Neural crest cell (in vitro differentiated cells): ENCODE measurements at regions not wholly inside any gene's neighbourhood (a gene's known extent, or its start where the extent isn't known, plus 50 kb on each side); places are given as distances from the start of the nearest gene placed in this dataset.
"Not testable (repeated sequence)": the region's sequence is repeated elsewhere in the genome, so short reads cannot be mapped to it uniquely, and the experiment has no call there.

Source experiments
- DNase-seq: peaks from one replicate; pipeline ENCODE4 v3.0.0; 2021; ENCODE audit warnings: low read depth, mixed read lengths, low spot score
- H3K27ac Mint-ChIP-seq: one replicate; pipeline ENCODE4 v1.8.0; 2021; ENCODE audit warnings: mild to moderate bottlenecking, mixed read lengths; ENCODE audit not compliant: unreplicated experiment
- H3K27me3 Mint-ChIP-seq: 2 replicates; pipeline ENCODE4 v1.8.0; 2021; ENCODE audit warnings: low read depth, mild to moderate bottlenecking, mixed read lengths
- H3K36me3 Mint-ChIP-seq: 2 replicates; pipeline ENCODE4 v1.8.0; 2021; ENCODE audit warnings: low read depth, mild to moderate bottlenecking, mixed read lengths
- H3K4me1 Mint-ChIP-seq: 2 replicates; pipeline ENCODE4 v1.8.0; 2021; ENCODE audit warnings: mixed read lengths
- H3K4me3 Mint-ChIP-seq: one replicate; pipeline ENCODE4 v1.8.0; 2021; ENCODE audit warnings: mild to moderate bottlenecking, mixed read lengths
- H3K9me3 Mint-ChIP-seq: 2 replicates; pipeline ENCODE4 v1.8.0; 2021; ENCODE audit warnings: mixed read lengths
- TF ChIP-seq, protein P1 (sequence below): fragments of 200-600 bp; sonication (generic); conservative IDR thresholded peaks from 2 replicates; pipeline ENCODE4 v1.5.0; 2021; ENCODE audit warnings: antibody characterized with exemption, mild to moderate bottlenecking

DNA sequence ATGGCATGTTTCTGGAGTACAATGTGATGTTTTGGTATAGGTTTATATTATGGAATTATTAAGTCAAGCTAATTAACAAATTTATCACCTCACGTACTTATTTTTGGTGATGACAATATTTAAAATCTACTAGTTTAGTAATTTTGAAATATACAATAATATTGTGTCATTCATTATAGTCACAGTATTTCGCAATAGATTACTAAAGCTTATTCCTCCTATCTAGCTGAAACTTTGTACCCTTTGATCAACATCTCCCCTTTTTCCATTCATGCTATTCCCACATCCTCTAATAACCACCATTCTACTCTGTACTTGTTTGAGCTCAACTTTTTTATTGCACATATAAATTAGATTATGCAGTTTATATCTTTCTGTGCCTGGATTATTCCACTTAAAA lies 164.8 kb upstream of the SPANXN4 start:
- Mint-ChIP-seq H3K4me3 (no peak overlapping the region), H3K27me3 (no peaks in the 10 kb centered on the region), H3K9me3 (peaks cover 12% of the 10 kb centered on the region), H3K36me3 (no peaks in the 10 kb centered on the region), H3K27ac (no peak overlapping the region), H3K4me1 (no peaks in the 10 kb centered on the region)
- TF ChIP-seq, protein P1, sequence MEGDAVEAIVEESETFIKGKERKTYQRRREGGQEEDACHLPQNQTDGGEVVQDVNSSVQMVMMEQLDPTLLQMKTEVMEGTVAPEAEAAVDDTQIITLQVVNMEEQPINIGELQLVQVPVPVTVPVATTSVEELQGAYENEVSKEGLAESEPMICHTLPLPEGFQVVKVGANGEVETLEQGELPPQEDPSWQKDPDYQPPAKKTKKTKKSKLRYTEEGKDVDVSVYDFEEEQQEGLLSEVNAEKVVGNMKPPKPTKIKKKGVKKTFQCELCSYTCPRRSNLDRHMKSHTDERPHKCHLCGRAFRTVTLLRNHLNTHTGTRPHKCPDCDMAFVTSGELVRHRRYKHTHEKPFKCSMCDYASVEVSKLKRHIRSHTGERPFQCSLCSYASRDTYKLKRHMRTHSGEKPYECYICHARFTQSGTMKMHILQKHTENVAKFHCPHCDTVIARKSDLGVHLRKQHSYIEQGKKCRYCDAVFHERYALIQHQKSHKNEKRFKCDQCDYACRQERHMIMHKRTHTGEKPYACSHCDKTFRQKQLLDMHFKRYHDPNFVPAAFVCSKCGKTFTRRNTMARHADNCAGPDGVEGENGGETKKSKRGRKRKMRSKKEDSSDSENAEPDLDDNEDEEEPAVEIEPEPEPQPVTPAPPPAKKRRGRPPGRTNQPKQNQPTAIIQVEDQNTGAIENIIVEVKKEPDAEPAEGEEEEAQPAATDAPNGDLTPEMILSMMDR, result no peak
- no peak for DNase-seq

DNA sequence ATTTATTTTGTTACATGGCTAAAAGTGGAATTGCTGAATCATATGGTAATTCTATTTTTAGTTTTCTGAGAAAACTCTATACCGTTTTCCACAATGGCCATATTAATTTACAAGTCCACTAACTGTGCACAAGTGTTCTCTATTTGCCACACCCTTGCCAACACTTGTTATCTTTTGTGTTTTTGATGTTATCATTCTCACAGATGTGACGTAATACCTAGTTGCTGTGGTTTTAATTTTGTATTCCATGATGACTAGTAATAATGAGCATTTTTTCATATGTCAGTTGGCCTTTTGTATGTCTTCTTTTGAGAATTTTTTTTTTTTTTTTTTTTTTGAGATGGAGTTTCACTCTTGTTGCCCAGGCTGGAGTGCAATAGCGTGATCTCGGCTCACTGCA lies 164.2 kb upstream of the SPANXN4 start:
- Mint-ChIP-seq H3K27me3 (no peaks in the 10 kb centered on the region), H3K9me3 (peaks cover 10% of the 10 kb centered on the region), H3K4me1 (no peaks in the 10 kb centered on the region), H3K4me3 (no peak overlapping the region), H3K27ac (no peak overlapping the region), H3K36me3 (no peaks in the 10 kb centered on the region)
- TF ChIP-seq, protein P1, result no peak
- no peak for DNase-seq

DNA sequence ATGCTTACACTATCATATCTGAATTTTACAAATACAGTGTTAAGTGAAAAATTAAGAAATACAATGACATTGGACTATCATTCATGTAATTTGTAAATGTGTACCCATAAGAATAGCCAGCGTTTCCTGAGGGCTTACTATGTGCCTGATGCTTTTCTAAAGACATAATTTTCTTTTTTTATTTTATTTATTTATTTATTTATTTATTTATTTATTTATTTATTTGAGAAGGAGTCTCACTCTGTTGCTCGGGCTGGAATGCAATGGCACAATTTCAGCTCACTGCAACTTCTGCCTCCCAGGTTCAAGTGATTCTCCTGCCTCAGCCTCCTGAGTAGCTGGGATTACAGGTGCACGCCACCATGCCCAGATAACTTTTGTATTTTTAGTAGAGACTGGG lies 159.5 kb upstream of the SPANXN4 start:
- H3K9me3 Mint-ChIP-seq, result peaks cover 15% of the 10 kb centered on the region
- not testable (repeated sequence) for H3K4me1 Mint-ChIP-seq, H3K27me3 Mint-ChIP-seq, DNase-seq, H3K4me3 Mint-ChIP-seq, H3K36me3 Mint-ChIP-seq, H3K27ac Mint-ChIP-seq

DNA sequence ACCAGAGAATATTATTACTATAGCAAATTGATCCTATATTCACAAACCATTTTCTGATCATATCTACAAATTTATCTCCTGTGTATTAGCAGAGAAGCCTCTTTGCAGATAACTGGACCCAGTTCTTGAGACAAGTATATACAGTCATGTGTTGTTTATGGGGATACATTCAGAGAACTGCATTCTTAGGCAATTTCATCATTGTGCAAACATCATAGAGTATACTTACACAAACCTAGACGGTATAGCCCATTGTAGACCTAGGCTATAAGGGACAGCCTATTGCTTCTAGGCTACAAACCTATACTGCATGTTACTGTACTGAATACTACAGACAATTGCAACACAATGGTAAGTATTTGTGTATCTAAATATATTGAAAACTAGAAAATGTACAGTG lies 152.5 kb upstream of the SPANXN4 start:
- no peak overlapping the region for H3K27ac Mint-ChIP-seq
- peaks cover 6% of the 10 kb centered on the region for H3K9me3 Mint-ChIP-seq
- H3K27me3 Mint-ChIP-seq, result no peaks in the 10 kb centered on the region
- no peaks in the 10 kb centered on the region for H3K36me3 Mint-ChIP-seq
- H3K4me1 Mint-ChIP-seq, result no peaks in the 10 kb centered on the region
- H3K4me3 Mint-ChIP-seq, result no peak overlapping the region
- no peak for DNase-seq
- TF ChIP-seq, protein P1, result no peak

DNA sequence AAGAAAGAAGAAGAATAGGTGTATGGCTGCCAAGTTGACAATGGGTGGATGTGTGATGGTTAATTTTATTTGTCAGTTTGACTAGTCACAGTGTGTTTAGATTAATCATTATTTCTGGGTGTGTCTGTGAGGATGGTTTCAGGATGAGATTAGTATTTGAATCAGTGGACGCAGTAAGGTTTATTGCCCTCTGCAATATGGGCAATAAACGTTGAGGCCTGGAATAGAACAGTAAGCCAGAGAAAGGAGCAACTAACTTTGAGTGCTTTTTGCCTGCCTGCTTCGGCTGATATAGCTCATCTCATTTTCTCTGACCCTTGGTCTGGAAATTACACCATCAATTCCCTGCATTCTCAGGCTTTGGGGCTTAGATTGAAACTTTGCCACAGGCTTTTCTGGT lies 140.8 kb upstream of the SPANXN4 start:
- DNase-seq, result no peak
- TF ChIP-seq, protein P1, result no peak
- Mint-ChIP-seq H3K4me1 (no peaks in the 10 kb centered on the region), H3K27me3 (no peaks in the 10 kb centered on the region), H3K36me3 (no peaks in the 10 kb centered on the region), H3K9me3 (no peaks in the 10 kb centered on the region), H3K4me3 (no peak overlapping the region), H3K27ac (no peak overlapping the region)

DNA sequence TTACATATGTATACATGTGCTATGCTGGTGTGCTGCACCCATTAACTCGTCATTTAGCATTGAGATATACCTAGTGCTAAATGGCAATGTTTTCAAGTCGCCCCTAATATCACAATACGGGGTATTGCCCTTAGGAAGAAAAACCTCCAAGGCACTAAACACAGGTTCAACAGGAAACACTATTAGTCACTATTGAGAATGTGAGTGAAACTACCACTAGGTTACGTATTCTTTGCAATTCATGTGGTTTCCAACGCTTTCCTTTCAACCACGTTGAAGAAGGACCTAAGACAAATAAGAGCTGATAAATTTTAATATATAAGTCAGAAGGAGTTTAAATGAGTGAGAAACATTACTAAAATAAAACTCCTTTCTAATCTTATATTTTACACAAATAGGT lies 134.7 kb upstream of the SPANXN4 start:
- DNase-seq, result no peak
- TF ChIP-seq, protein P1, result no peak
- no peak overlapping the region for H3K27ac Mint-ChIP-seq
- H3K4me1 Mint-ChIP-seq, result no peaks in the 10 kb centered on the region
- no peaks in the 10 kb centered on the region for H3K27me3 Mint-ChIP-seq
- no peak overlapping the region for H3K4me3 Mint-ChIP-seq
- H3K36me3 Mint-ChIP-seq, result no peaks in the 10 kb centered on the region
- peaks cover 6% of the 10 kb centered on the region for H3K9me3 Mint-ChIP-seq
